ENCODE measurements at regions not wholly inside any gene's neighbourhood (a gene's known extent, or its start where the extent isn't known, plus 50 kb on each side); places are given as distances from the start of the nearest gene placed in this dataset.

GRCh38 chr12:124389138-124389724, 94.3 kb downstream of the RFLNA start:
- DNase-seq (ENCODE audit: low spot score): no peak
- TF ChIP-seq CTCF (IDR thresholded peaks at IDR 0.05; ENCODE audit: borderline replicate concordance, control extremely low read depth, extremely low read depth, insufficient read depth, missing control alignments): no peak
- in situ Hi-C loops (cut with MboI; ENCODE audit: low sequenced_read_pairs, unreplicated experiment): loop anchor here (25.0 kb wide), 1 partner anchor 373 kb away; no protein-coding TSS in a partner anchor

- in situ Hi-C loops (cut with MboI; ENCODE audit: low sequenced_read_pairs, unreplicated experiment): loop anchor here (25.0 kb wide), 1 partner anchor 374 kb away; no protein-coding TSS in a partner anchor
- no peak for DNase-seq (ENCODE audit: low spot score)
Measured at GRCh38 chr12:124388679-124389137, 93.8 kb downstream of the RFLNA start.

GRCh38 chr12:124388038-124388671, 93.3 kb downstream of the RFLNA start:
- TF ChIP-seq CTCF (IDR thresholded peaks at IDR 0.05; ENCODE audit: borderline replicate concordance, control extremely low read depth, extremely low read depth, insufficient read depth, missing control alignments): no peak
- no peak for DNase-seq (ENCODE audit: low spot score)
- in situ Hi-C loops (cut with MboI; ENCODE audit: low sequenced_read_pairs, unreplicated experiment): loop anchor here (25.0 kb wide), 1 partner anchor 374 kb away; no protein-coding TSS in a partner anchor

More at GRCh38 chr12:124388679-124389137, 93.8 kb downstream of the RFLNA start:
- TF ChIP-seq CTCF (IDR thresholded peaks at IDR 0.05; ENCODE audit: borderline replicate concordance, control extremely low read depth, extremely low read depth, insufficient read depth, missing control alignments): no peak

- DNase-seq (ENCODE audit: low spot score): no peak
- in situ Hi-C loops (cut with MboI; ENCODE audit: low sequenced_read_pairs, unreplicated experiment): loop anchor here (25.0 kb wide), 1 partner anchor 375 kb away; no protein-coding TSS in a partner anchor
- no peak for TF ChIP-seq CTCF (IDR thresholded peaks at IDR 0.05; ENCODE audit: borderline replicate concordance, control extremely low read depth, extremely low read depth, insufficient read depth, missing control alignments)
Measured at GRCh38 chr12:124387528-124387911, 92.6 kb downstream of the RFLNA start.

- in situ Hi-C loops (cut with MboI; ENCODE audit: low sequenced_read_pairs, unreplicated experiment): loop anchor here (25.0 kb wide), 1 partner anchor 375 kb away; no protein-coding TSS in a partner anchor
- TF ChIP-seq CTCF (IDR thresholded peaks at IDR 0.05; ENCODE audit: borderline replicate concordance, control extremely low read depth, extremely low read depth, insufficient read depth, missing control alignments): no peak
- no peak for DNase-seq (ENCODE audit: low spot score)
Measured at GRCh38 chr12:124386661-124387527, 92.0 kb downstream of the RFLNA start.

- no peak for TF ChIP-seq CTCF (IDR thresholded peaks at IDR 0.05; ENCODE audit: borderline replicate concordance, control extremely low read depth, extremely low read depth, insufficient read depth, missing control alignments)
- no peak for DNase-seq (ENCODE audit: low spot score)
- in situ Hi-C loops (cut with MboI; ENCODE audit: low sequenced_read_pairs, unreplicated experiment): loop anchor here (25.0 kb wide), 1 partner anchor 376 kb away; no protein-coding TSS in a partner anchor
Measured at GRCh38 chr12:124386059-124386458, 91.2 kb downstream of the RFLNA start.

All from GM13976 (cell line).